Posterior vena cava (tissue), 2 donors: ENCODE measurements at regions not wholly inside any gene's neighbourhood (a gene's known extent, or its start where the extent isn't known, plus 50 kb on each side); places are given as distances from the start of the nearest gene placed in this dataset.
A peak's percentile ranks its signal among the peaks of the same experiment; 100 is the strongest.
"Not testable (repeated sequence)": the region's sequence is repeated elsewhere in the genome, so short reads cannot be mapped to it uniquely, and the experiment has no call there.

Experiments used
- DNase-seq: peaks from one replicate; pipeline ENCODE4 v3.0.0-alpha.2; 2020; ENCODE audit warnings: low spot score
- intact Hi-C, 2 donors: fragments of 100-400 bp; cut with DNase I; formaldehyde crosslinking; loops; one replicate each; pipeline versions ENCODE4 v1.14.1 to v1.14.2; 2022 to 2023
- donor health status: DM: yes; HTN: yes; CAD: no.
- donor health status: DM: yes; HTN: yes; CAD: no.

GRCh38 chr7:155375337-155376277 is 77.9 kb downstream of the INSIG1 start:
- DNase-seq, result no peak
- intact Hi-C loops, result no loop called here

- no peak for DNase-seq
- intact Hi-C loops, result no loop called here
Measured at GRCh38 chr7:155377071-155377837, 79.6 kb downstream of the INSIG1 start.

GRCh38 chr7:155377838-155378579 is 79.9 kb upstream of the EN2 start:
- intact Hi-C loops, result no loop called here
- DNase-seq, result no peak

GRCh38 chr7:155378580-155378934 is 79.4 kb upstream of the EN2 start:
- no peak for DNase-seq
- intact Hi-C loops, result no loop called here

- intact Hi-C loops, result no loop called here
Measured at GRCh38 chr7:155378959-155379871, 78.7 kb upstream of the EN2 start.

GRCh38 chr7:155380221-155380861 is 77.6 kb upstream of the EN2 start:
- intact Hi-C loops, result no loop called here
- DNase-seq, result peak; percentile 91

More at GRCh38 chr7:155378959-155379871, 78.7 kb upstream of the EN2 start:
- DNase-seq, result no peak

- intact Hi-C loops, result no loop called here
- no peak for DNase-seq
Measured at GRCh38 chr7:155380976-155381851, 76.7 kb upstream of the EN2 start.

GRCh38 chr7:155381852-155382801 is 75.8 kb upstream of the EN2 start:
- DNase-seq, result no peak
- intact Hi-C loops, result no loop called here

GRCh38 chr7:155382802-155383171 is 75.1 kb upstream of the EN2 start:
- intact Hi-C loops, result no loop called here
- peak; percentile 18 for DNase-seq

- intact Hi-C loops, result no loop called here
- peak; percentile 78 for DNase-seq
Measured at GRCh38 chr7:155383756-155384491, 74.0 kb upstream of the EN2 start.

GRCh38 chr7:155384751-155385150 is 73.2 kb upstream of the EN2 start:
- DNase-seq, result peak; percentile 50
- intact Hi-C loops, result no loop called here

GRCh38 chr7:155385182-155385581 is 72.7 kb upstream of the EN2 start:
- intact Hi-C loops, result not testable (repeated sequence)
- DNase-seq, result peak; percentile 66

- DNase-seq, result peak; percentile 57
- intact Hi-C loops, result no loop called here
Measured at GRCh38 chr7:155386608-155387007, 71.3 kb upstream of the EN2 start.

GRCh38 chr7:155387066-155387620 is 70.8 kb upstream of the EN2 start:
- intact Hi-C loops, result no loop called here
- DNase-seq, result peak; percentile 68

- intact Hi-C loops, result no loop called here
- peak; percentile 52 for DNase-seq
Measured at GRCh38 chr7:155388561-155388960, 69.4 kb upstream of the EN2 start.
